ENCODE measurements at regions not wholly inside any gene's neighbourhood (a gene's known extent, or its start where the extent isn't known, plus 50 kb on each side); places are given as distances from the start of the nearest gene placed in this dataset.

- peak; percentile 87 for DNase-seq
Observed at GRCh38 chr5:158174918-158175851, 316.2 kb upstream of the CLINT1 start.

GRCh38 chr5:158174026-158174425, 315.1 kb upstream of the CLINT1 start:
- DNase-seq: no peak

DNA sequence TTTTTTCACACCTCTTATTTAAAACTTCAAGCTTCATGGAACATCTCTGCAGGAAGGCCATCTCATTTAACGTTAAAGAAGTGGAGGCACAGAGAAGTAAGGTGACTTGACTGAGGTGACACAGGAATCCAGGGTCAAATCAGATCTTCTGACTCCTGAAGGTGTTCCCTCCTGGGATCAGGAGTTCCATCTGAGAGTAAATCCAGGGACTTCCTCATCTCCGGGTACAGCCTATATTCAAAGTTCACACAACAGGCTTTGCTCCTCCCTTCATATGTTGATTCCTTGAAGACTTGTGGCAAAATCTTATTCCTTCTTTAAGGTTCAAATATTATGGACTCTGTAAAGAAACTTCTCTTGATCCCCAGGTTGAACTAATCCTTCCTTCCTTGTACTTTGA, 313.1 kb upstream of the CLINT1 start:
- DNase-seq: no peak

DNA sequence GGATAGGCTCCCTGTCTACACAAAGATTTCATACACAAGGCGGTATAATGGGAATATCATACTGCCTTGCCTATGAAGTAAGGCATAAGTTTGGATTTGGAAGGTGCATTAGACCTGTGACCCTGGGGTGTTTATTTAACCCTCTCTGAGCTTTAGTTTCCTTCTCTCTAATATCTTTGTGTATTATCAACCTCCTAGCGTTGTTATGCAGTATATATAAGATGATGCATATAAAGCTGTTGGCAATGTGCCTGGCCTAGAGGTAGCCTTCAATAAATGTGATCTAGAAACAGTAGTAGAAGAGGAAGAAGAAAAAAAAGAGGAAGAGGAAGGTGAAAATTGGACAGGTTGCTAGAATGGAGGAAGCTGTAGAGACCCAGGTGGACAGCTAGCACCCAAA, 311.6 kb upstream of the CLINT1 start:
- DNase-seq: peak; percentile 32

GRCh38 chr5:158170060-158170459, 311.1 kb upstream of the CLINT1 start:
- DNase-seq: no peak

DNA sequence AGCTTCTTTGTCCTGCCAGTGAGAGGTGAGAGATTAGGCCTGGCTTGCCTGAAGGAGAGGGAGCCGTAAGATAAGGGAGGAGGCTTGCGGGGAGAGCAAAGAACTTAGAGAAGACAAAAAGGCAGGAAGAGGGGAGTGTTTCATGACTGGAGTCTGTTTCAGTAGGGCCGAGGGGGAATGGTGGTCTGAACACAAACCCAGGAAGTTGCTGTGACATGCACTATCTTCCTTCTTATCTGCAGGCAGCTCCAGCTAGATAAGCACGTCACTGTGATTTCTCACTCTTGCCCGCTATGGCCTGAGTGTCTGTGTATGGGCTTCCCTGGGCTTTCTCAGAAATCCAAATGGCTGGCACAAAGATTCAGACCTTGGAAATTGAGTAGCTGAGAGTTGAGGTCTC, 307.5 kb upstream of the CLINT1 start:
- no peak for DNase-seq

GRCh38 chr5:158165647-158166046, 306.7 kb upstream of the CLINT1 start:
- no peak for DNase-seq

DNA sequence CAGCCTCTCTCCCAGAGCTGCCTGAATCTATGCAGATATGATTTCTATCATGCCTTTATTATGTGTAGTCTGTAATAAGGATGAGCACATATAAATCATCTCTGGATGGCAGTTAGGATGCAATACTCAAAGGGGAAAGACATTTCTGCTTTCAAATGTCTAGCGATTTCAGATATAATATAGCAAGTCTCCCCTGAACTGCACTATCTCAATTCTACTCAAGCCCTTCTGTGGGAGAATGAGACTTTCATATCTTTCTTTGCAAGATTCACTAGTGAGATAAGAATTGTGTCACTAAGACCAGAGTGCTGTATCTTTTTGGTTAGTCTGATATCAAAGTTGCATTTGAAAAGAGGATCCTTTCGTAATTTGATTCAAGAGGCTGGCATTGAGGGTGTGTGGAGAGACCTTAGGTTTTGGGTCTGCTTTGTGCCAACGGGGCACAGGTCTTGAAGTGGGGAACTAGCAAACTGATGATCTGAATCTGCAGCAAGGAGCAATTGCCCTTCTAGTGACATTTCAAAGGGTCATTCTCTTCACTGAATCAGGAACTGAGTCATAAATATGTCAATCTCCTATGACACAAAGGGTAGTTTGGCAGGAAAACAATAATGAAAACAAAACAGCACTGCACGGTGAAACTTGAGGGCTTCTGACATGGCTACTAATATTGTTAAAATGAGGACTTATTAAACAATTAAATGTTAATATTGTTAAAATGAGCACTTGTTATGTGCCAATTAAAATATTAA, 305.5 kb upstream of the CLINT1 start:
- DNase-seq: no peak

- DNase-seq: no peak
Observed at GRCh38 chr5:158163451-158164295, 304.7 kb upstream of the CLINT1 start.

GRCh38 chr5:158162479-158163034, 303.6 kb upstream of the CLINT1 start:
- DNase-seq: peak; percentile 71

DNA sequence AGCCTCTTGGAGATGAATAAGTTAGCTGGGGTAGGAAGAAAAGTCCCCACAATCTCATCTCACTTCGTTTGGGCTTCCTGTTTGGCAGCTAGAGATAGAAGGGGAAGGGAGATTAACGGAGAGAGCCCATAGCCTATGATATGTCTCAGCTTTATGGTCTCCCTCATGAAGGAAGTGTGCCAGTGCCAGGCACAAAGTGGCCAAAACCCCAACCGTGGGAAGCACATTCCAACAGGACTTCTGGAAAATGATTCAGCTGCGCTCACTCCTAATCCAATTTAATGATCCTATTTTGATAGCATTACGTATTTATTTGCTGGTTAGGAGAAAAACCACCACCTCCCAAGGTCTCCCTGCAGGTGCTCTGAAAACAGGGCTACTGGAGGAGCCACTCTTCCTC, 303.1 kb upstream of the CLINT1 start:
- no peak for DNase-seq

DNA sequence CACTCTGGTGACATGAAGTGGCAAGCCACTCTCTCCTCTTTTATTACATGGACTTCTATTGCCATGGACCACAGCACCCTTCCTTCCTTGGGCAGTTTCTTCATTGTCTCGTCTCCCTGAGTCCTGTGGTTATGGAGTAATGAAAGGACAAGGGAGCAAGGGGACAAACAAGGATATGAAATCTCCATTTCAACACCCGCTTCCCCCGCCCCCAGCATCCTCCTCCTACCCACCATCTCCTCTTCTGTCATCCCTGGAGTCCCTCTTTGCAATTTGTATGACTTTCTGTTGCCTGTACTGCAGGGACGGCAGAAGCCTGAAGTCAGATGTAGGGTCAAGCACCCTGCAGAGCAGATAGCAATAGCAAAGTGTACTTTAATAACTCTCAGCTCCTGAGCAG, 300.7 kb upstream of the CLINT1 start:
- no peak for DNase-seq

DNA sequence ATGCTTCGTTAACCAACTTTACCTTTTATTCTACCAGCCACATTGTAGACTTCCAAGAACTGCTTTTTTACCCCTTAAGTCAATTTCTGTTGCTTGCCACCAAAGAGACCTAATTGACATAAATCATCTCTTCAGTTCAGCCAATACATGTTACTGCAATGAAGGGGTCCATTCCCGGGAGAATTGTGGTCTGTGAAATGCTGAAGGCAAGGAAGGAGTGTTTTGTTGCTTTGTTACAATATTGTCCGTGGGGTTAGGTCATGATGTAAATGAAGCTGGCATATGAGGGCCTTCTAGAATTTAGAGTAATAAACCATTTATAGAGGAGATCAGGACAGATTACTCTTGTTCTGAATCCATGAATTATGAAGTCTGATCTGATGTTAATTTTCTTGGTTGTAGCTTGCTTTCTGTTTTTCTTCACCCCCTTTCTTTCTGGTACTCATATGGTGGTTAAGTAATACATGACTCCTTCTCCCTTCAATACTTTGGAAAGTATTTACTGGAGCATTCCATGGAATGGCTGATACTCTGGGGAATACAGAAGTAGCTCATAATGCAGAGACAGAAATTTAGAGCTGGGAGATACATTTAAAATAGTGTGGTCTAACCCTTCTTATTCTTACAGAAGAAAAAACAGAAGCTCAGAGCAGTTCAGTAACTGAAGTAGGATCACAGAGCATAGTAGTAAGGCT, 297.0 kb upstream of the CLINT1 start:
- DNase-seq: no peak

DNA sequence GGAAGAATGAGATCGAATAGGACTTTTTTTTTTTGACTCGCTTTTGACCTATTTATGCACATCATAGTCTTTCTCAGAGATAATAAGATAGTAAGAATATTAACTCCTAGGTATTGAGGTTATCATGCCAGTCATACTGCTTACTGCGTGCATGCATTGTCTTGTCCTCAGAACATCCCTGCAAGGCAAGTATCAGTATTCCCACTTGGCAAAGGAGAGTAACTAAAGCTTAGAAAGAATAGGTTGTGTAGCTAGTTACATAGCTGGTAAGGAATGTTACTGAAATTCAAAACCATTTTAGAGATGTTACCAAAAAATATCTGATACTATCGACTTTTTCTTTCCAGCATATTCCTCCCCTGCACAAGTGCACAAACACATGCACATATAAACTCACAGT, 296.1 kb upstream of the CLINT1 start:
- DNase-seq: no peak

- DNase-seq: peak; percentile 21
Observed at GRCh38 chr5:158154226-158155005, 295.5 kb upstream of the CLINT1 start.

- peak; percentile 26 for DNase-seq
Observed at GRCh38 chr5:158153508-158153907, 294.6 kb upstream of the CLINT1 start.

DNA sequence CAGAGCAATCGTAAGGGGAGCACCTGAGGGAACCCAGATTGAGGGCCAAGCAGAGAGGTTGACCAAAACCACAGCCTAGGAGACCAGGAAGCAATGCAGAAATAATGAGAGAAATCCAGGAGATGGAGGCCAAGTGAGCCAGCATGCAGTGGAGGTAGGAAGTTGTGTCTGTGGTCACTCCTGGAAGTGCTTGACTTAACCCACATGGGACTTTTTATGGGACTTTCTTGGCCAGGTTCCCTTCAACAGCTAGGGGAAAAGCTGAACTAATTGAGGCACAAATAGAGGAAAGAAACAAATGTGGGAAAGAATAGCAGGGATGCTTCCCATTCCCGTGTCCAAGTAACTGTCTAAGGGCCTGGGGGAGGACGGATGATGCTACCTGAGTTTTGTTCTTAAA, 293.2 kb upstream of the CLINT1 start:
- no peak for DNase-seq

GRCh38 chr5:158147227-158147626, 288.3 kb upstream of the CLINT1 start:
- DNase-seq: no peak

DNA sequence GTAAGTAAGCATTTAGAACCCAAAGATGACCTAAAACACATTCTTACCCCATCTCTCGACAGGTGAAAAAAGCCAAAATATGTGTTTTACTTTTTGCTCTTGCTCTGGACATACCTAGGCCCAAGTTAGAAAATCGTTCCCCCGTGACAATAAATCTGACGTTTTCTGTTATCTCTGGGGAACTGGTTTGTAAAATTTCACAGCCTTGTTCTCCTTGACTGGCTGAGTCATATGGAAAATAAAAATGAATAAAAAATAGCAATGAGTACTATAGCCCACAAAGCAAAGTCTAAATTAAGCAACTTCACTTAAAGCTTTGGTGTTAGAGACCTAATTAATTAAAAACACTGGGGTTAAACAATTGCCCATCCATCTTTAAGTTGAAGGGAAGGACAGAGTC, 286.9 kb upstream of the CLINT1 start:
- no peak for DNase-seq

- DNase-seq: no peak
Observed at GRCh38 chr5:158143081-158143480, 284.1 kb upstream of the CLINT1 start.

GRCh38 chr5:158142156-158142555, 283.2 kb upstream of the CLINT1 start:
- DNase-seq: no peak
